ENCODE measurements at regions not wholly inside any gene's neighbourhood (a gene's known extent, or its start where the extent isn't known, plus 50 kb on each side); places are given as distances from the start of the nearest gene placed in this dataset.

DNA sequence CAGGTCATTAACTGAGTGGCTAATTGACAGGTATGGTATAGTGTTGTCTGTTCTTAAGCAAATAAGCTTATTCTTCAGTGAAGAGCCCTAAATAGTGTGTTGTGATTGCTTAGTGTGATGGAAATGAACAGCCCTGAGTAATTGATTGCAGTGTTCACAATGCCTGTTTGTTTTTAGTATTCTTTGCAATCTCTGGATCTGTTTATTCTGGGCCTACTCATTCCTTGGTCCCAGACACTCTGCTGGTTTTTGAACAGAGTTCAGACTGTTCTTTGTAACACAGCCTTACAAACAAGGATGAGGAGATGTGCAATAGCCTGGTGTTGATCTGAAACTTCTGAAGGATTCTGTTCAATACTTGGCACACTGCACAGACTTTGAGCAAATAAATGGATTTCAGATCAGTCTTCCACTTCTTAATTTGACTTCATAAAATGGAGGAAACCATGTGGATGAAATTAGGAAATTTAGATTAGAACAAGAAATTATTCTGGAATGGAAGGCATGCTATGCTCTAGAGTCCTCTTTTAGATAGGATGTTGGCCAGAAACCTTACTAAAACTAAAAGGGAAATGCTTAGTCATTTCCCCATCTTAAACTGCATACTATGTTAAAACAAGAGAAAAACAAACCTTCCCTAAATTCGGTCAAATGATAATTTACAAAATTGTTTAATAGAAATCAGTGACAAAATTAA lies 444.2 kb upstream of the SEMA3D start:
- no peak for DNase-seq

DNA sequence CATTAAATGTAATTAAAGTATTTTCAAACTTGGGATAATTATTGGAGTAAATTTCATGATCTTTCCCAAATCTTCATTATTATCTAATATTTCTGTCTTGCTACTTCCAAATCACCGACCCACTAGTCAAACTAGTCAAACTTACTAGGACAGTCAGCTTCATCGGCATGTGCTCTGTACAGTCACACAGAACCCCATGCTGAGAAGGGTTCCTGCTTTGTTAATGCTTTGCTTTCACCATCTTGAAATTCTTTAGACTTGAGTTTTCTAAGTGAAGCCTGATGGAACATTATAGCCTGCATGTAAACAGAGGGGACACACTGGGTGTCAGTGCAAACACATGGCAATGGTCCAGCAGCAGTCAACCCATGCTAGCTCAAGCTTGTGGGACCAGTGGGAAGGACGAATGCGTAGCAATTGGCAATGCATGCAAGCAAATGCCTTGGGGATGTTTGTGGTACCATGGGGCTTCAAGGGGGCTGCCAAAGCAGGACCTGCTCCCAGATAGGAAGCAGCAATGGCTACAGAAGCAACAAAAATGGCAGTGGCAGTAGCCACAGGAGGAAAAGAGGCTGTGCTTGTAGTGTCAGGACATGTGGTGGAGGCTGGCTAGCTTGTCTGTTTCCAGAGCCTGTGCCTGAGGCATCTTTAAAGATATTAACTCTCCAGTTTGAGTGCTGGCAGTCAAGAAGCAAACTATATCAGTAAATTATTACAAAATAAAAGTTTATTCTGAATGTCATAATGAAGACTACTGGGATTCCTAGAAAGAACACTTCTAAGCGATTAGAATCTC lies 441.1 kb upstream of the SEMA3D start:
- no peak for DNase-seq

- no peak for DNase-seq
These were observed 435.2 kb upstream of the SEMA3D start for GRCh38 chr7:85622059-85622458.

GRCh38 chr7:85620936-85621685 lies 434.3 kb upstream of the SEMA3D start:
- no peak for DNase-seq

DNA sequence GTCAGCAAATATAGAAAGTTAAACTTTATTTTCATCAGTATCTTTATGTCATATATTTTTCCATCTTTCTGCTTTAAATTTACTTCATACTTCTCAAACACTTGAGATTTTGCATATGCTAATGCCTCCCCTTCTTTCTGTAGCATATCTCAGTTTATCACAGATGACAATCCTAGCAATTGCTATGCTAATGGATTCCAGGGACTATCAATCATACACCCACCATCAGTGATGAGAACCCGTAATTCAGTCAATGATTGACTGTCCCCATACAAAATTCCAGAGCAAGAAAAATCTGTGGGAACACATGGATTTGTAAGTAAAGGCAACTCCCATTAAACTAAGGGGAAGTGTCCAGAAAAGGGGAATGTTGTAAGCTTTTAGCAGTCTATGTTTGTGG lies 432.4 kb upstream of the SEMA3D start:
- DNase-seq: no peak

GRCh38 chr7:85614684-85615083 lies 427.8 kb upstream of the SEMA3D start:
- no peak for DNase-seq

DNA sequence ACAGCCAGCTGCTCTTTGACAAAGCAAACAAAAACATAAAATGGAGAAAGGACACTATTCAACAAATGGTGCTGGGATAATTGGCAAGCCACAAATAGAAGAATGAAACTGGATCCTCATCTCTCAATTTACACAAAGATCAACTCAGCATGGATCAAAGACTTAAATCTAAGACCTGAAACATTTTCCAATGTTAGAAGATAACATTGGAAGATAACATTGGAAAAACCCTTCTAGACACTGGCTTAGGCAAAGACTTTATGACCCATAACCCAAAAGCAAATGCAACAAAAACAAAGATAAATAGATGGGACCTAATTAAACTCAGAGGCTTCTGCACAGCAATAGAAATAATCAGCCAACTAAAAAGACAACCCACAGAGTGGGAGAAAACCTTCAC lies 425.7 kb upstream of the SEMA3D start:
- DNase-seq: no peak

DNA sequence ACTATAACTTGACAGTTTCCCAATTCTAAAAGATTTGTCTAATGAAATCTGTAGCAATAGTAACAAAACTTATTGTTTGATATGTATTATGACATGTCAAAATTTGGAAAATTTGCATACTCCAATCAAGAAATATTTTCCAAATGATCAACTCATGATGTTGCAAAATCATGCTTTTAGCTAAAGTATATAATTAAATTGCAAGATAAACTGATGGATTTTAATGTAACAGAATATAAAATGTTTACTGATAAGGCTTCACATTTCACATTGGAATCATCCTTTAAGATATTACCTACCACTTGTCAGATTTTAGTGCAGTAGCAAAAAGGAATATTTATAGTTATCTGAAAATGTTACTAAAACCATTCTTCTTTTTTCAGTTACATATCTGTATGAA lies 421.9 kb upstream of the SEMA3D start:
- no peak for DNase-seq

DNA sequence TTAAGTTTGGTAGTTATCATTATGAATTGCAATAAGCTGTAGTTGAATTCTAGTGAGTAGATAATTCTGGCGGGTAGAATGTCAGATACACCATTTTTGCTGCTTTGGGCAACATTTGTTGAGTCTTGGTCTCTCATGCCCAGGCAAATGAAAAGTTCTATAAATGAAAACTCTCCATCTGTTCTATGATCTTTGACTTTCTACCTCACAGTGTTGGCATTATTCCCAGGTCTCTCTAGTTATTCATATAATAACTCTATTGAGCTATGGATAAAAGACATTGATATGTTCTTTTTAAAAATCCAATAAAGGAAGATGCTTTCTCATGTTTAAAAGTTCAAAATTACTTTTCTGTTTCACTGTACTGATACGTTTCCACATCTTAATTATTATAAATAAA lies 415.3 kb upstream of the SEMA3D start:
- DNase-seq: no peak

GRCh38 chr7:85600395-85600794 lies 413.5 kb upstream of the SEMA3D start:
- DNase-seq: no peak

GRCh38 chr7:85596827-85597226 lies 410.0 kb upstream of the SEMA3D start:
- DNase-seq: no peak

DNA sequence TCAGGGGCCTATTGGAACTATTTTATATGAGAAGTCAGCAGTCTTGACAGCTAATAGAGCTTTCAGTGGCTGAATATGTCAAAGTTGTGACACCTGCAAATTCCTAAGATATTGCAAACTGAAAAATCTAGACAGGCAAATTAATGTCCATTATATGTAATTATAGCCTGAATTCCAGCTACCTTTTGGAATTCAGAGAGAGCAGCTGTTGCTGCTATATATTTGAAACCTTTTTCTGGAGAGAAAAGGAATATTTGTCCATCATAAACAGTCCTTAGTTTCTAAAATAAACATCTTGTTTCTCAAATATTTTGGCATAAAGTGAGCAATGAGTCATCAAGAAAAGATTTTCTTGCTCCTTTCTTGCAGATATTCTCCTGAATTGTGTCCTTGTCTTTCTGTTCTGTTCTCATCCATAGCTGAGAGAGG lies 408.9 kb upstream of the SEMA3D start:
- no peak for DNase-seq

DNA sequence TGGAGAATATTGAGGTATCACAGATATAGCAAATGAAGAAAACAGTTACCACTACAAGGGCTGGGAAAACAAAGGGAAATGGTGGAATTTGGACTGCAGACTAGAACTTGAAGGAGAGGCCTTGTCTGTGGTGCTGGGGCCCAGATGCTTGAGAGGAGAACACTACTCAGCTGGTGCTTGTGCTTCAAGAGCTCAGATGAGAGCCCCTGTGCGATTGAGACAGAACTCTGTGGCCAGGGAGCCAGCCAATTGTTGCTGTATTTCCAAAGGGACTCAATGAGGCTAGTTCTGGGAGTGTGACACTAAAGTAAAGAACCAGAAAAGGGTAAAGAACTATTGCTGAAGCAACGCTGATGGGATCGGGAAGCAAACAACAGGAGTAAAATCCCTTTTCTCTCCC lies 406.5 kb upstream of the SEMA3D start:
- no peak for DNase-seq

DNA sequence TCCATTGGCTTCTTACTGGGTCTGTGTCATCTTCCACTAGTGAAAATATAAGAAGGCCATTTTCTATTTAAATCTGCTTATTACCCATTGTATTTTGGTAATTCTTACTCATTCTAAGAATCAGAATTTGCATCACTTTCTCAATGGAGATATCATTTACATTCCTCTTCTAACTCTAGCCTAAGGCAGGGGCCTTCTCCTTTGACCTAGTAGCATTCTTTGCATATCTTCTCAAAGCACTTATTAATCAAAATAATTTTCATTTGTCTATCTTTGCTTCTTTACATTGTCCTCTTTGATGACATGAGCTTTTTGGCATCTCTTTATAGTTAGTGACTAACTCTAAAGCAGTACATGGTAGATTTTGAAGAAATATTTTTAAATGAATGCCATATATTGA lies 400.9 kb upstream of the SEMA3D start:
- no peak for DNase-seq

DNA sequence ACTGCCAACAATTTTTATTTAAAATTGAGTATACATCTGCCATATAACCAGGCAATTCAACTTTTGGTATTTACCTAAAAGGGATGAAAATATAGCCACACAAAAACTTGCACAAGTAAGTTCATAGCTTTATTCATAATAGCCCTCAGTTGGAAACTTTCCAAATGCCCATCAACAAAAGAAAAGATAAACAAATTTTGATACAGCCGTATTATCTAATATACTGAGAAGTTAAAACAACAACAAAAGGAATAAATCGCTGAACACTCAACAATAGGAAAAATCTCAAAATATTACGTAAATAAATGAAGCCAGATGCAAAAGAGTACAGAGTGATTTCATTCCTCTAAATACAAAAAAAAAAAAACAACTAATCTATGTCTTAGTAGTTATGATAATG lies 399.2 kb upstream of the SEMA3D start:
- no peak for DNase-seq

DNA sequence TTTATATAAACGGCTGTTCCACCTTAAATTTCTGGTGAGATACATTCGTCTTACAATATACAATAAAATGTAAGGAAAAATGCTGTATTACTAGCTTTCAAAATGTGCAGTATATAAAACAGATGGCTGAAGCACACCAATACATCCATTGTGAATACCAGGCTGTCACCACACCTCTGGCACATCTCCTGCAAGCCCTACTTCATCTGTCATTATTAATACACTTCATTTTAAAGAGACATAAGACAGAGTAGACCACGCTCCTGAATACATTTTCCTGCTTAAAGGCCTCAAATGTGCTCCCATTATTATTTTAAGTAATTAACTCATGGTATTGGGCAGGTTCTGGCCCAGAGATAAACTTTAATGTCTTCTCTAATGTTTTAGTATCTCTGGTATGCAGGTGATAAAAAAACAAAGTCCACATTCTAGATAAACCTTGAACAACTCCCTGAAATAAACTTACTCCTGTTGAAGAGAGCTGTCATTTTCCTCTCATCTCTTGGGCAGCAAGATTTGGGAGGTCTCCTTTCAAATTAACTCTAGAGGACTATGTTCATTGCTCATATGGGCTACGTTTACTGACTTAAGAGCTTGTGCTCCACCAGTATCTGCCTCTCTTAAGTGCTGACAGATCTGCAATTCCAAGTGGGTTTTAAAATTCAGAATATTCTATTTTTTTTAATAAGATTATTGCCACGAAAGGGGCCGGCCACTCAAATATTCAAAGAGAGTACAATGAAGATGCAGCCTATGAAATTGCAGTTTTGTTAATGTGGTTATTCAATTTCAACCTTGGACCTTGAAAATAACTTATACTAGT lies 396.5 kb upstream of the SEMA3D start:
- DNase-seq: no peak

GRCh38 chr7:85573844-85574243 lies 387.0 kb upstream of the SEMA3D start:
- DNase-seq: no peak

- no peak for DNase-seq
These were observed 386.5 kb upstream of the SEMA3D start for GRCh38 chr7:85573346-85573745.

- no peak for DNase-seq
These were observed 384.0 kb upstream of the SEMA3D start for GRCh38 chr7:85570898-85571297.

DNA sequence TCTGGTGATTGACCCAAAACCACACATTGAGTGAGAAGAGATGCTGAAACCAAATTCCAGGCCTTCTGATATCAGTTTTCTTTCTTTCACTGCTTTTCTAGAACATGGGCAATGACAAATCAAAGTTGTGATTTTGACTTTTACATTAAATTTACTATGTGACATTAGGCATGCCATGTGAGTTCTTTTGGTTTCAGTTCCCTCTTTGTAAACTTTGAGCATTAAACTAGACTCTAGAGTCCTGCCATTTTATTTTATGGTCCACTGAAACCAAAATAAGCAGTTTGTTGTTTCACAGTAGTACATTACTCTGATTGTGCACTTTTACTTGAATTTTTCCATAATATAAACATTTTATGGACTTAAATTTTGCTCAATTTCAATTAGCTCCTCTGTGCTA lies 381.1 kb upstream of the SEMA3D start:
- no peak for DNase-seq

DNA sequence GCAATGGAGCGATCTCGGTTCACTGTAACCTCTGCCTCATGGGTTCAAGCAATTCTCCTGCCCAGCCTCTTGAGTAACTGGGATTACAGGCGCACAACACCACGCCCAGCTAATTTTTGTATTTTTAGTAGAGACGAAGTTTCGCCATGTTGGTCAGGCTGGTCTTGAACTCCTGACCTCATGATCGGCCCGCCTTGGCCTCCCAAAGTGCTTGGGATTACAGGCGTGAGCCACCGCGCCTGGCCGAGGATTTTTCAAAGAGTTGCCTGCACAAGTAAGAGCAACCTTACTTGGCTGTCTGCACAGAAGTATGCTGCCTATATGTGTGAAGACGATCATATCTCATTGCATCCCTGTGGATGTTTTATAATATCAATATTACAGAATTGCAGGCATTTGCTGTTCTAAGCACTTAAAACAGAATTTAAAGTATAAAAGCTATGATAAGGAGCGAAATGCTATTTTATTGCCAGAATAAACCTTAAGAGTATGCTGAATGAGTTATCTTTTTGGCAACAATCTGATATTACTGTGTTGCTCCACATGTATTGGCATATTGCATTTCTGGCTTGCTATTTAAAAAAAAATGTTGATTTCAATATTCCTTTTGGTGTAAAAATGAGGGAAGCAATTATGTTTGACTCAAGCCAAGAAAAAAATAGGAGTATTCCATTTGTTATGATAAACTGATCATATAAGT lies 379.4 kb upstream of the SEMA3D start:
- DNase-seq: no peak

DNA sequence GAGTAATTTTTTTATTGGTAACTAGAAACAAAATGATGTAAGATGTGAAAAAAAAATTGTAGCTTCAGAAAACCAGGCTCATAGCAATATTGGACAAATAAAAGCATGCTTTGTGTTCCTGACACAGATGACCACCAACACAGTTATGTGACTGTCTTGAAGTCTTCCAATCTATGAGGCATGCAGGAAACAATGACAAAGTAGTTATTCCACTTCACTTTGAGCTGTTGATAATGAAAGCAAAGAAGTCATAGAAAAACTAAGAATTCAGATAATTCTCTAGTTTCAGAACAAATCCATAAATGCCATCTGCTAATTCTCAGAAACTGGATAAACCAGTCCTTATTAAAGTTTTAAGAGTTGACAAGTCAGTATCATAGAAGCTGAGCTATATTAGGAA lies 378.4 kb upstream of the SEMA3D start:
- DNase-seq: no peak
